ENCODE measurements at regions not wholly inside any gene's neighbourhood (a gene's known extent, or its start where the extent isn't known, plus 50 kb on each side); places are given as distances from the start of the nearest gene placed in this dataset.

DNA sequence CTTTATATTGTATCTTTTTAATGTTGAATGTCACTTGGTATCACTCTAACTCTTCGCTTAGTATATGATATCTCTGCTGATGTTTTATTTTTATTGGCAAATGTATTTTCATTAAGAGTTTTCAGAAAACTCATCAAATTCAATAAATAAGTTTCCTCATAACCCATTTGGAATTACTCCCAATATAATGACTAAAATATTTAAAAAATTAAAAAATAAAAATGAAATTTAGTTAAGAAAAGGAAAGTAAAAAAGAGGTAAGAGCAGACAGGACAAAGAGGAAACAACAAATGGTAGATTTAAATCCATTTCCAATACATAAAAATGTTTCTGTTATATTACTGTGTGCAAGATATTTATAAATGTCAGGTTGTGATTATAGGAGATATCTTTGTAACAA is 548.9 kb upstream of the SPRY2 start:
- TF ChIP-seq, protein P1, sequence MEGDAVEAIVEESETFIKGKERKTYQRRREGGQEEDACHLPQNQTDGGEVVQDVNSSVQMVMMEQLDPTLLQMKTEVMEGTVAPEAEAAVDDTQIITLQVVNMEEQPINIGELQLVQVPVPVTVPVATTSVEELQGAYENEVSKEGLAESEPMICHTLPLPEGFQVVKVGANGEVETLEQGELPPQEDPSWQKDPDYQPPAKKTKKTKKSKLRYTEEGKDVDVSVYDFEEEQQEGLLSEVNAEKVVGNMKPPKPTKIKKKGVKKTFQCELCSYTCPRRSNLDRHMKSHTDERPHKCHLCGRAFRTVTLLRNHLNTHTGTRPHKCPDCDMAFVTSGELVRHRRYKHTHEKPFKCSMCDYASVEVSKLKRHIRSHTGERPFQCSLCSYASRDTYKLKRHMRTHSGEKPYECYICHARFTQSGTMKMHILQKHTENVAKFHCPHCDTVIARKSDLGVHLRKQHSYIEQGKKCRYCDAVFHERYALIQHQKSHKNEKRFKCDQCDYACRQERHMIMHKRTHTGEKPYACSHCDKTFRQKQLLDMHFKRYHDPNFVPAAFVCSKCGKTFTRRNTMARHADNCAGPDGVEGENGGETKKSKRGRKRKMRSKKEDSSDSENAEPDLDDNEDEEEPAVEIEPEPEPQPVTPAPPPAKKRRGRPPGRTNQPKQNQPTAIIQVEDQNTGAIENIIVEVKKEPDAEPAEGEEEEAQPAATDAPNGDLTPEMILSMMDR (IDR thresholded peaks at IDR 0.05), result no peak
- no peaks in the 10 kb centered on the region for H3K36me3 ChIP-seq
- DNase-seq (ENCODE audit: low spot score), result no peak
- no peaks in the 10 kb centered on the region for H3K4me1 ChIP-seq
- no peaks in the 10 kb centered on the region for H3K9me3 ChIP-seq
- no peaks in the 10 kb centered on the region for H3K27me3 ChIP-seq
- no peak overlapping the region for H3K27ac ChIP-seq
- no peak overlapping the region for H3K4me3 ChIP-seq

DNA sequence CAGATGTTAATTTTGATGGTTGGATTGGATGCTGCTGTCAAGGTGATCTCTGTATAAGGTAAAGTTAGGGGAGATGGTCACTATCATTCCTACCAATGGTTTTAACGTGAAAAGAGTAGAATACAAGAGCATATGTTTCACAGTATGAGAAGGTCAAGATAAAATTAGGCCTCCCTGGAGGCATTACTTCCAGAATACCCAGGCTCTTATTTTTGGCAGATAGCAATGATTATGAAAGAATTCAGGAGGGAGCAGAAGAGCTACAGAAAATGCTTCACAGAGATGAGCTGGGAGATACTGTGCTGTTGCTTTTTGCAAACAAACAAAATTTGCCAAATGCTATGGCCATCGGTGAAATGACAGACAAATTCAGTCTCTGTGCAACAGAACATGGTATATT is 547.5 kb upstream of the SPRY2 start:
- Histone ChIP-seq H3K27me3 (no peaks in the 10 kb centered on the region), H3K4me3 (no peak overlapping the region), H3K27ac (no peak overlapping the region), H3K9me3 (no peaks in the 10 kb centered on the region), H3K36me3 (no peaks in the 10 kb centered on the region), H3K4me1 (no peaks in the 10 kb centered on the region)
- TF ChIP-seq, protein P1 (IDR thresholded peaks at IDR 0.05), result no peak
- no peak for DNase-seq (ENCODE audit: low spot score)

DNA sequence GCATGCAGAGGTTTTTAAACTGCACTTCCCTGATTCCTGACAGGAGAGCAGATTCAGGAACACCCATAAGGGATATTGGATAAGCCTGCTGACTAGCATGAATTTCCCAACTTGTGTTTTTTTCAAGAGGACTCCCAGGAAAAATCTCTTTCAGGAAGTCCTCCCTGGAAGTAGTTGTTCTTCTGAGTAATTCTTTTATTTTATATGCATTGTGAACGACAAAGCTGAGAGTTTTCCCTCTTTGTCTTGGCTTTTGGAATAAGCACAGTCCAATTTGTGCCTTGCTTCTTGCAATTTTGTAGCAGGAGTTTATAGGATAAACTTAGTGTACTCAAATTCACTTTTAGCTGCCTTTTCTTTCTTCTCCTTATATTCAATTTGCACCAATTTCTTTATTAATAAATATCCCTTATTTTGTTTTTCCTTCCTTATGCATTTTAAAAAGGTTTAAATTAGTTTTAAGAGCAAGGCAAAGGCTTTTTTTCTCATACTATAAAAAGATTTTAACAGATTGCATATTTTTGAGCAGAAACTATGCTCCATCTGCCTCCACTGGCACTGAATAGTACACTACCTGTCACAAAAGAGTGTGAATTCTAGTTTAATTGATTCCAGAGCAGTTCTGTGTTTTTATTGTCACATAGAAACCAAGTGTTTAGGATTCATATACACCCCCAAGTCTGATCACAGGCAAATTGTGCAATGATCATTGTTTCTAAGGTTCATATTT is 543.3 kb upstream of the SPRY2 start:
- Histone ChIP-seq H3K9me3 (no peaks in the 10 kb centered on the region), H3K27me3 (no peaks in the 10 kb centered on the region), H3K4me1 (peaks cover 0 to 10% of the 10 kb centered on the region in 2 donors), H3K36me3 (no peaks in the 10 kb centered on the region), H3K27ac (no peak overlapping the region), H3K4me3 (no peak overlapping the region)
- TF ChIP-seq, protein P1 (IDR thresholded peaks at IDR 0.05), result no peak
- DNase-seq (ENCODE audit: low spot score), result no peak

DNA sequence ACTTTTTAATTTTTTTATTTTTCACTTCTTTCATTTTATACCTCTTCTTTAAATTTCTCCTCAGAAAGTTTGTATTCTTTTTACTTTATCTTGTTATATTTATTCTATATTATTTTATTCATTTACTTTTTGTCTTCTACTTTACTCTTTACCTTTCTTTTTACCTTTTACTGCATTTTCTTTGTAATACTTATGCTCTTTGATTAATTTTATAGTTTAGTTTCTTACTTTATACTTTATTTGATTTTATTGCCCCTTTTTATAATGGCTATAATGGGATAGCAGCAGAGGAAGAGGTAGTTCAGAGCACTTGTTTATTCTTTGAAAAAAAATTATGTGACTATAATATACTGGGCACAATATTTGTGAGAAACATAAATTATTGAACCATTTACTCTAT is 542.6 kb upstream of the SPRY2 start:
- Histone ChIP-seq H3K27ac (no peak overlapping the region), H3K27me3 (no peaks in the 10 kb centered on the region), H3K36me3 (no peaks in the 10 kb centered on the region), H3K9me3 (no peaks in the 10 kb centered on the region), H3K4me1 (peaks cover 0 to 10% of the 10 kb centered on the region in 2 donors), H3K4me3 (no peak overlapping the region)
- TF ChIP-seq, protein P1 (IDR thresholded peaks at IDR 0.05), result no peak
- no peak for DNase-seq (ENCODE audit: low spot score)

DNA sequence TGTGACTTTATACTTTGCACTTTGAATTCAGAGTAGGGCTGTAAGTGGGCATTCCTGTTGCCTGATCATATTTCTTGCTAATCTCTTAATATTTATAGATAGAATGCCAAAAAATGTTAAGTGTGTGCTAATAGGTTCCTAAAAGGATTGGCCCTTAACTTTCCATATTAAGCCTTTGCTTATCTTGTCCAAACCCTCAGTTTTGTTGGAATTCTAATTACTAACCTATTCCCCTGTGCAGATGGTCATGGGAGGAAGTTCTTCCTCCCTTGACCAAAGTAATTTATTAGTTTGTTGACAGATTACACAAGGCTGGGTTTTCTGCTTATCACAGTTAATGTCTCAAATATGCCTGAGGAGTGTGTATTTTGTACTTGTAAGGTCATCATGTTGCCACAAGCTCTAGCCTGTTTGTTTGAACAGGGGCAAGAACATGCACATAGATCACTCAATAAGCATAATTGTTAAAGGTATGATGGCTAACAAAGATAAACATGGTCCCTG is 541.1 kb upstream of the SPRY2 start:
- Histone ChIP-seq H3K36me3 (no peaks in the 10 kb centered on the region), H3K27ac (no peak overlapping the region), H3K9me3 (no peaks in the 10 kb centered on the region), H3K4me1 (peaks cover 0 to 10% of the 10 kb centered on the region in 2 donors), H3K27me3 (no peaks in the 10 kb centered on the region), H3K4me3 (no peak overlapping the region)
- TF ChIP-seq, protein P1 (IDR thresholded peaks at IDR 0.05), result no peak
- no peak for DNase-seq (ENCODE audit: low spot score)

DNA sequence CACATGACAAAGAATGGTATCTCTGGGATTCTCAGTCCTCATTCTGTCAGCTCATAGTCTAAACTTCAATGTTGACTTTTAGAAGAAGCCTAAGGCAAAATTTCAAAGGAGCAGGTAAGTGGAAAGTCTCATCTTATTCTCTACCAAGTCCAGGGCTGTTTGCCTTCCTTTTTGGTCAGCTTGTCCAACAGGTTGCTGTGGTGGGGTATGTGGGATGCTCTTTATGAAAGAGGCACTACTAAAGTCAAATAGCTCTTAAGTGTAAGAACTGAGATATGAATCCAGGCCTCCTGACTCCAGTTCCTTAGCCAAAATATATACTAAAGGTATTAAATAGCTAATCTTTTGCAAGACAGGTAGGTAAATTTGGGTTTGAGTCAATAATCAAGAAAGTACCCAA is 540.6 kb upstream of the SPRY2 start:
- H3K27me3 ChIP-seq, result no peaks in the 10 kb centered on the region
- no peak overlapping the region for H3K4me3 ChIP-seq
- no peak for DNase-seq (ENCODE audit: low spot score)
- H3K9me3 ChIP-seq, result no peaks in the 10 kb centered on the region
- no peaks in the 10 kb centered on the region for H3K36me3 ChIP-seq
- peaks cover 0 to 10% of the 10 kb centered on the region in 2 donors for H3K4me1 ChIP-seq
- TF ChIP-seq, protein P1 (IDR thresholded peaks at IDR 0.05), result no peak
- no peak overlapping the region for H3K27ac ChIP-seq
